ENCODE measurements at regions not wholly inside any gene's neighbourhood (a gene's known extent, or its start where the extent isn't known, plus 50 kb on each side); places are given as distances from the start of the nearest gene placed in this dataset.

GRCh38 chr3:88936831-88937230 lies 170.6 kb upstream of the EPHA3 start:
- H4K8ac ChIP-seq (ENCODE audit: extremely low read depth, insufficient read depth, low read length) = no peak overlapping the region
- H3K23me2 ChIP-seq (ENCODE audit: low read depth, low read length) = no peaks in the 10 kb centered on the region
- H3K4me2 ChIP-seq (ENCODE audit: insufficient read depth in 1 of 2, low read depth in 2 of 2, low read length in 2 of 2) = no peak overlapping the region
- DNase-seq (ENCODE audit: low read depth in 1 of 2, low spot score in 2 of 2) = no peak
- no peak overlapping the region for H2AFZ ChIP-seq (ENCODE audit: low read length)
- H2BK12ac ChIP-seq (ENCODE audit: low read depth, low read length) = no peak overlapping the region
- 94% methylated on average over 3 of the region's 3 CpGs; no CpG with 5 or more reads in 1 of the 2 experiments for WGBS, 2 experiments (ENCODE audit: extremely low coverage in 1 of 2, insufficient coverage in 1 of 2, insufficient read length in 1 of 2, insufficient replicate concordance in 2 of 2, low coverage in 1 of 2, low lambda C conversion rate in 2 of 2, missing lambda C conversion rate in 1 of 2)
- H3K27ac ChIP-seq (ENCODE audit: low read depth, low read length) = no peak overlapping the region
- no peaks in the 10 kb centered on the region for H3K9me3 ChIP-seq (ENCODE audit: insufficient read depth in 2 of 2, low read depth in 1 of 2, low read length in 1 of 2)
- H3K36me3 ChIP-seq (ENCODE audit: control insufficient read depth in 2 of 4, insufficient read depth in 4 of 4, low read length in 3 of 4) = no peaks in the 10 kb centered on the region
- H3K79me1 ChIP-seq (ENCODE audit: low read depth, low read length) = no peaks in the 10 kb centered on the region
- no peak overlapping the region for H4K5ac ChIP-seq (ENCODE audit: insufficient read length, low read depth, low read length)
- no peak overlapping the region for H2BK5ac ChIP-seq (ENCODE audit: low read depth, low read length)
- POLR2A ChIA-PET (ENCODE audit: partially characterized antibody) = no interaction called here
- H2BK120ac ChIP-seq (replicated peaks; ENCODE audit: low read depth, low read length) = no peak overlapping the region
- CTCF ChIA-PET (ENCODE audit: partially characterized antibody) = no interaction called here
- no peaks in the 10 kb centered on the region for H3K27me3 ChIP-seq (replicated peaks in 1 of 4; ENCODE audit: control insufficient read depth in 3 of 4, extremely low read depth in 1 of 4, insufficient read depth in 3 of 4, low read length in 3 of 4)
- H3K23ac ChIP-seq (ENCODE audit: insufficient read length) = no peak overlapping the region
- H2BK15ac ChIP-seq (ENCODE audit: low read length) = no peak overlapping the region
- H4K91ac ChIP-seq (replicated peaks; ENCODE audit: insufficient read length, low read length) = no peak overlapping the region
- H4K20me1 ChIP-seq (replicated peaks in 1 of 2; ENCODE audit: control insufficient read depth in 1 of 2, insufficient read depth in 2 of 2, low read length in 2 of 2) = no peaks in the 10 kb centered on the region
- no peaks in the 10 kb centered on the region for H3K4me1 ChIP-seq (replicated peaks in 1 of 4; ENCODE audit: control insufficient read depth in 3 of 4, insufficient read depth in 4 of 4, low read length in 3 of 4)
- H2AK5ac ChIP-seq (ENCODE audit: low read depth, low read length) = no peak overlapping the region
- H3K18ac ChIP-seq (ENCODE audit: extremely low read depth, low read length) = no peak overlapping the region
- no peak overlapping the region for H3K4ac ChIP-seq (replicated peaks; ENCODE audit: insufficient read length, low read depth, low read length)
- no peak overlapping the region for H3K14ac ChIP-seq (ENCODE audit: insufficient read length)
- H3K79me2 ChIP-seq (ENCODE audit: control insufficient read depth in 1 of 2, insufficient read depth in 2 of 2, low read length in 2 of 2) = no peaks in the 10 kb centered on the region
- no peak overlapping the region for H3K4me3 ChIP-seq (ENCODE audit: extremely low read depth in 1 of 4, insufficient read depth in 2 of 4, low read depth in 3 of 4, low read length in 4 of 4)
- no peak for FAIRE-seq
- H2BK20ac ChIP-seq (ENCODE audit: low read length) = no peak overlapping the region
- H3K9ac ChIP-seq (replicated peaks in 1 of 4; ENCODE audit: extremely low read depth in 1 of 4, low read depth in 3 of 4, low read length in 3 of 4) = no peak overlapping the region
- H3K56ac ChIP-seq (replicated peaks; ENCODE audit: insufficient read length, low read depth, low read length) = no peak overlapping the region
- TF ChIP-seq TAF1 (IDR thresholded peaks at IDR 0.05; ENCODE audit: low read depth, low read length) (no peak), POU5F1 (IDR thresholded peaks at IDR 0.05; ENCODE audit: low read depth, low read length) (no peak), HDAC2 (IDR thresholded peaks at IDR 0.05; ENCODE audit: borderline replicate concordance in 1 of 2, low read depth in 2 of 2, low read length in 2 of 2) (no peak), CEBPB (IDR thresholded peaks at IDR 0.05; ENCODE audit: low read depth, low read length) (no peak), E2F6 (IDR thresholded peaks at IDR 0.05) (no peak), PHF8 (conservative IDR thresholded peaks at IDR 0.05; ENCODE audit: low read depth, low read length) (no peak), SP4 (IDR thresholded peaks at IDR 0.05; ENCODE audit: low read length) (no peak), USF2 (IDR thresholded peaks at IDR 0.05; ENCODE audit: low read length) (no peak), TEAD4 (IDR thresholded peaks at IDR 0.05; ENCODE audit: low read depth, low read length) (no peak), GABPA (IDR thresholded peaks at IDR 0.05; ENCODE audit: borderline replicate concordance, insufficient read depth, low read length) (no peak), BACH1 (IDR thresholded peaks at IDR 0.05; ENCODE audit: low read length) (no peak), BCL11A (IDR thresholded peaks at IDR 0.05; ENCODE audit: low read depth in 2 of 2, low read length in 2 of 2) (no peak), RBBP5 (IDR thresholded peaks at IDR 0.05; ENCODE audit: borderline replicate concordance, low read depth, low read length) (no peak), SIX5 (IDR thresholded peaks at IDR 0.05; ENCODE audit: low read depth, low read length) (no peak), CREB1 (IDR thresholded peaks at IDR 0.05) (no peak)

All from H1 (cell line).